B cell (primary cell): ENCODE measurements at regions not wholly inside any gene's neighbourhood (a gene's known extent, or its start where the extent isn't known, plus 50 kb on each side); places are given as distances from the start of the nearest gene placed in this dataset.

Source experiments
- ATAC-seq: fragments of 200-7000 bp; cut with Tn5 transposase; one replicate; pipeline ENCODE4 v1.10.0; 2021; ENCODE audit warnings: low read depth, mild to moderate bottlenecking, moderate number of reproducible peaks, moderate library complexity
- CTCF ChIA-PET: fragments of 350-600 bp; sonication (Branson Sonifier 250); formaldehyde crosslinking; loops from one replicate; lab custom pipeline; 2021; ENCODE audit warnings: antibody characterized with exemption, inconsistent platforms; lab: Charles Lee
- POLR2A ChIA-PET: fragments of 350-600 bp; sonication (Branson Sonifier 250); formaldehyde crosslinking; loops from one replicate; lab custom pipeline; 2021; ENCODE audit warnings: antibody characterized with exemption; lab: Charles Lee
- DNase-seq: peaks from one replicate; pipeline ENCODE4 v3.0.0; 2013
- H2AFZ ChIP-seq: 2 replicates; pipeline ENCODE4 v1.6.1; 2012; ENCODE audit warnings: mild to moderate bottlenecking, low read depth, low read length; ENCODE audit not compliant: insufficient read depth, poor library complexity, severe bottlenecking
- H3K27ac ChIP-seq, 2 donors: 1 replicate in 1 of 2; 2 replicates in 1 of 2; pipeline ENCODE4 v1.5.1; 2012 to 2013; ENCODE audit warnings: low read length in 2 of 2, mild to moderate bottlenecking in 2 of 2, moderate library complexity in 1 of 2
- H3K27me3 ChIP-seq, 4 experiments: fragments of 200-600 bp in 1 of 4; sonication (generic) in 1 of 4; replicated peaks in 1 of 4; 1 replicate in 2 of 4; 2 replicates in 2 of 4; pipeline versions ENCODE4 v1.6.1 to v1.7.0; 2013 to 2016; ENCODE audit warnings: low read length in 3 of 4, mild to moderate bottlenecking in 2 of 4, mixed read lengths in 1 of 4, moderate library complexity in 1 of 4; ENCODE audit not compliant: insufficient read depth in 4 of 4, control insufficient read depth in 3 of 4; ENCODE audit errors: control extremely low read depth in 1 of 4
- H3K36me3 ChIP-seq, 2 experiments: replicated peaks in 1 of 2; 1 replicate in 1 of 2; 2 replicates in 1 of 2; pipeline versions ENCODE4 v1.6.1 to v1.7.1; 2013; ENCODE audit warnings: low read length in 1 of 2; ENCODE audit not compliant: insufficient read depth in 2 of 2, control insufficient read depth in 1 of 2; ENCODE audit errors: control extremely low read depth in 1 of 2, extremely low read depth in 1 of 2
- H3K4me1 ChIP-seq, 2 donors: fragments of 200-600 bp in 1 of 2; sonication (generic) in 1 of 2; 1 replicate in 1 of 2; 2 replicates in 1 of 2; pipeline versions ENCODE4 v1.5.1 to v1.6.1; 2013 to 2017; ENCODE audit warnings: low read length in 2 of 2; ENCODE audit not compliant: control insufficient read depth in 2 of 2, insufficient read depth in 2 of 2
- H3K4me2 ChIP-seq: replicated peaks from 2 replicates; pipeline ENCODE3; 2012; ENCODE audit warnings: mild to moderate bottlenecking, low read depth, low read length; ENCODE audit not compliant: poor library complexity, severe bottlenecking
- H3K4me3 ChIP-seq, 5 experiments: fragments of 200-600 bp in 1 of 5; sonication (generic) in 1 of 5; 1 replicate in 3 of 5; 2 replicates in 2 of 5; pipeline versions ENCODE4 v1.5.1 to v1.7.0; 2011 to 2016; ENCODE audit warnings: low read length in 4 of 5, mild to moderate bottlenecking in 4 of 5, low read depth in 2 of 5, control low read depth in 1 of 5, moderate library complexity in 1 of 5; ENCODE audit not compliant: insufficient read depth in 1 of 5; ENCODE audit errors: control extremely low read depth in 1 of 5, extremely low read depth in 1 of 5
- H3K79me2 ChIP-seq: fragments of 200-600 bp; sonication (generic); one replicate; pipeline ENCODE4 v1.6.0; 2016; ENCODE audit warnings: low read length; ENCODE audit not compliant: control insufficient read depth, insufficient read depth
- H3K9ac ChIP-seq: fragments of 200-600 bp; sonication (generic); 2 replicates; pipeline ENCODE4 v1.6.1; 2017; ENCODE audit warnings: mild to moderate bottlenecking, low read length, moderate library complexity
- H3K9me3 ChIP-seq, 3 donors: one replicate each; pipeline versions ENCODE4 v1.6.1 to v1.7.1; 2013; ENCODE audit warnings: low read length in 2 of 3; ENCODE audit not compliant: control insufficient read depth in 2 of 3, insufficient read depth in 1 of 3; ENCODE audit errors: control extremely low read depth in 1 of 3
- H4K20me1 ChIP-seq: 2 replicates; pipeline ENCODE4 v1.6.0; 2012; ENCODE audit warnings: mild to moderate bottlenecking, low read length; ENCODE audit not compliant: insufficient read depth, control insufficient read depth, poor library complexity, severe bottlenecking
- H3K27ac Mint-ChIP-seq: one replicate; pipeline ENCODE4 v1.8.0; 2021; ENCODE audit warnings: mixed read lengths
- H3K27me3 Mint-ChIP-seq: one replicate; pipeline ENCODE4 v1.8.0; 2021; ENCODE audit warnings: mixed read lengths
- H3K4me1 Mint-ChIP-seq: one replicate; pipeline ENCODE4 v1.8.0; 2021; ENCODE audit warnings: mixed read lengths
- H3K4me3 Mint-ChIP-seq: one replicate; pipeline ENCODE4 v1.8.0; 2021; ENCODE audit warnings: mixed read lengths
- H3K9me3 Mint-ChIP-seq: one replicate; pipeline ENCODE4 v1.8.0; 2022; ENCODE audit warnings: mixed read lengths; ENCODE audit not compliant: insufficient read depth
- CTCF ChIP-seq: fragments of 200-600 bp; IDR thresholded peaks from one replicate; pipeline ENCODE4 v1.8.0; 2022; ENCODE audit warnings: antibody characterized with exemption, mild to moderate bottlenecking
- EZH2 ChIP-seq: IDR thresholded peaks from 2 replicates; pipeline ENCODE4 v1.6.1; 2012; ENCODE audit warnings: borderline replicate concordance, low read depth, mild to moderate bottlenecking, moderate library complexity, low read length; ENCODE audit not compliant: insufficient read depth, poor library complexity, severe bottlenecking
- WGBS: methylation state at CpG from one replicate; pipeline ENCODE4 v1.1.5; 2013; ENCODE audit warnings: missing lambda C conversion rate; ENCODE audit not compliant: insufficient coverage; 5-methylcytosine and 5-hydroxymethylcytosine counted together
- intact Hi-C: fragments of 100-400 bp; cut with micrococcal nuclease; formaldehyde crosslinking; loops from one replicate; pipeline ENCODE4 v1.10.0; 2022

GRCh38 chr5:88436290-88436689 lies 167.6 kb upstream of the TMEM161B start:
- no peaks in the 10 kb centered on the region for H3K4me1 ChIP-seq
- TF ChIP-seq CTCF: no peak
- no peak for TF ChIP-seq EZH2
- Mint-ChIP-seq H3K4me1 (no peaks in the 10 kb centered on the region), H3K27me3 (peaks cover 8% of the 10 kb centered on the region), H3K4me3 (no peak overlapping the region), H3K27ac (no peak overlapping the region), H3K9me3 (peaks cover 4% of the 10 kb centered on the region)
- ATAC-seq (no peak), DNase-seq (no peak)
- H3K4me2 ChIP-seq: no peak overlapping the region
- intact Hi-C loops: no loop called here
- H3K4me3 ChIP-seq: no peak overlapping the region
- H3K79me2 ChIP-seq: no peaks in the 10 kb centered on the region
- WGBS: 100% methylated on average over 1 of the region's 2 CpGs
- no peaks in the 10 kb centered on the region for H3K9me3 ChIP-seq
- H4K20me1 ChIP-seq: no peaks in the 10 kb centered on the region
- H3K36me3 ChIP-seq: no peaks in the 10 kb centered on the region
- H3K9ac ChIP-seq: no peak overlapping the region
- no peak overlapping the region for H2AFZ ChIP-seq
- ChIA-PET POLR2A (no interaction called here), CTCF (no interaction called here)
- no peaks in the 10 kb centered on the region for H3K27me3 ChIP-seq
- H3K27ac ChIP-seq: no peak overlapping the region

- DNase-seq (no peak), ATAC-seq (no peak)
- no peaks in the 10 kb centered on the region for H3K4me1 Mint-ChIP-seq
- H3K9me3 ChIP-seq: peaks cover 0 to 6% (median 0%) of the 10 kb centered on the region in 3 donors
- H3K9me3 Mint-ChIP-seq: peaks cover 3% of the 10 kb centered on the region
- H3K4me2 ChIP-seq: no peak overlapping the region
- H3K27me3 Mint-ChIP-seq: peaks cover 8% of the 10 kb centered on the region
- H3K36me3 ChIP-seq: no peaks in the 10 kb centered on the region
- no peak overlapping the region for H3K27ac Mint-ChIP-seq
- no peaks in the 10 kb centered on the region for H3K79me2 ChIP-seq
- no peak overlapping the region for H2AFZ ChIP-seq
- intact Hi-C loops: no loop called here
- no CpG with 5 or more reads among the region's 1 CpG for WGBS
- ChIA-PET POLR2A (no interaction called here), CTCF (no interaction called here)
- no peak overlapping the region for H3K4me3 ChIP-seq
- no peak for TF ChIP-seq CTCF
- no peak overlapping the region for H3K27ac ChIP-seq
- H3K4me1 ChIP-seq: no peaks in the 10 kb centered on the region
- no peak overlapping the region for H3K9ac ChIP-seq
- H3K27me3 ChIP-seq: no peaks in the 10 kb centered on the region
- no peaks in the 10 kb centered on the region for H4K20me1 ChIP-seq
- no peak overlapping the region for H3K4me3 Mint-ChIP-seq
Measured at GRCh38 chr5:88428633-88429032, 160.0 kb upstream of the TMEM161B start.
